ENCODE measurements at regions not wholly inside any gene's neighbourhood (a gene's known extent, or its start where the extent isn't known, plus 50 kb on each side); places are given as distances from the start of the nearest gene placed in this dataset.

DNA sequence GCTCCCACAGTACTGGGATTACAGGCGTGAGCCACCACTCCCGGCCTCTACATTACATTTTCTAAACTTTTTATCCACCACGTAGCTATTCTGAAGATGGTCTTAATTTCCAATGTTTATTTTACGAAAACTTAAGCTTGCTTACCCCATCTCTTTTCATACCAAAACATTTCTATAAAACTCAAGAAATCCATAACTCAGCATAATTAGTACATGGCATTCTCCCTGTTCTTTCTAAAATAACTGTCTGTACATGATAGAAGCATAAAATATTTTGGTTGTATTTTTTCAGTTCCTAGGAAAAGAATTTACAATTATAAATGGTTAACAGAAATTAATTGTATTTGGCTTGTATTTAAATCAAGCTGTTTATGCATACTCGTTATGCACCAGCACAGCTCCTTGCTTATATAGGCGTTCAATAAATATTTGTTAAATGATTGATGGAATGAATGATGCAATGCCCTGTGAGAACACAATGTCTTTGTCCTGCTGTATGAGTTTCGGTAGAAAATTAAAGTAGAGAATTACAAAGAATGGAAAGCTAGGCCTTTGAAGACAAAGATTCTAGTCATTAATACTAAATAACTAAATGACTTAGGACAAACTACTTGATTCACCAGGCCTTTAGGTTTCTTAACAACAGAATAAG, 384.2 kb downstream of the EFNA5 start:
- H3K4me3 ChIP-seq (ENCODE audit: low read depth in 1 of 2, low read length in 1 of 2): no peak overlapping the region
- TF ChIP-seq, protein P1, sequence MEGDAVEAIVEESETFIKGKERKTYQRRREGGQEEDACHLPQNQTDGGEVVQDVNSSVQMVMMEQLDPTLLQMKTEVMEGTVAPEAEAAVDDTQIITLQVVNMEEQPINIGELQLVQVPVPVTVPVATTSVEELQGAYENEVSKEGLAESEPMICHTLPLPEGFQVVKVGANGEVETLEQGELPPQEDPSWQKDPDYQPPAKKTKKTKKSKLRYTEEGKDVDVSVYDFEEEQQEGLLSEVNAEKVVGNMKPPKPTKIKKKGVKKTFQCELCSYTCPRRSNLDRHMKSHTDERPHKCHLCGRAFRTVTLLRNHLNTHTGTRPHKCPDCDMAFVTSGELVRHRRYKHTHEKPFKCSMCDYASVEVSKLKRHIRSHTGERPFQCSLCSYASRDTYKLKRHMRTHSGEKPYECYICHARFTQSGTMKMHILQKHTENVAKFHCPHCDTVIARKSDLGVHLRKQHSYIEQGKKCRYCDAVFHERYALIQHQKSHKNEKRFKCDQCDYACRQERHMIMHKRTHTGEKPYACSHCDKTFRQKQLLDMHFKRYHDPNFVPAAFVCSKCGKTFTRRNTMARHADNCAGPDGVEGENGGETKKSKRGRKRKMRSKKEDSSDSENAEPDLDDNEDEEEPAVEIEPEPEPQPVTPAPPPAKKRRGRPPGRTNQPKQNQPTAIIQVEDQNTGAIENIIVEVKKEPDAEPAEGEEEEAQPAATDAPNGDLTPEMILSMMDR (IDR thresholded peaks at IDR 0.05): no peak

DNA sequence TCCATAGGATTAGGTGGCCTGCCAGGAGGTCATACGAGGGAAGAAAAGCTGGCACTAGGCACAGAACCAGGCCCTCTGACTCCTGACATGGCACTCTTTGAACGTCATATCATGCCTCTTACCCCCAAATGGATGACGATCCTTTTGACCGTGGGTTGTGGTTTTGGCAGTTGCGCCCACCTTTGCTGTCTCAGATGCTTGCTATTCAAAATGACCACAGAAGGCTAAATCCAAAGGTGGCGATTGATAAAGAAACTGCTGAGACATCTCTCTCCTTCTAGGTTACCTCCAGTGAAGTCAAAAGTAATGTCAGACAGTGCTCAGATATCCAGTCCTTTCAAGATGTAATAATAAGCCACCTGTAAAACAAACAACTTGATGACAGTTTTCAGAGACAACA, 385.0 kb downstream of the EFNA5 start:
- Histone ChIP-seq H3K27me3 (no peaks in the 10 kb centered on the region), H3K4me3 (ENCODE audit: low read depth in 1 of 2, low read length in 1 of 2) (no peak overlapping the region), H3K4me1 (ENCODE audit: control insufficient read depth in 1 of 2, insufficient read depth in 1 of 2, low read depth in 1 of 2, low read length in 1 of 2) (no peaks in the 10 kb centered on the region), H3K9me3 (no peaks in the 10 kb centered on the region), H3K27ac (no peak overlapping the region), H3K36me3 (no peaks in the 10 kb centered on the region)
- TF ChIP-seq, protein P1 (IDR thresholded peaks at IDR 0.05): no peak

More for the DNA sequence above, 384.2 kb downstream of the EFNA5 start:
- Histone ChIP-seq H3K9me3 (no peaks in the 10 kb centered on the region), H3K4me1 (ENCODE audit: control insufficient read depth in 1 of 2, insufficient read depth in 1 of 2, low read depth in 1 of 2, low read length in 1 of 2) (no peaks in the 10 kb centered on the region), H3K27me3 (no peaks in the 10 kb centered on the region), H3K36me3 (no peaks in the 10 kb centered on the region), H3K27ac (no peak overlapping the region)

DNA sequence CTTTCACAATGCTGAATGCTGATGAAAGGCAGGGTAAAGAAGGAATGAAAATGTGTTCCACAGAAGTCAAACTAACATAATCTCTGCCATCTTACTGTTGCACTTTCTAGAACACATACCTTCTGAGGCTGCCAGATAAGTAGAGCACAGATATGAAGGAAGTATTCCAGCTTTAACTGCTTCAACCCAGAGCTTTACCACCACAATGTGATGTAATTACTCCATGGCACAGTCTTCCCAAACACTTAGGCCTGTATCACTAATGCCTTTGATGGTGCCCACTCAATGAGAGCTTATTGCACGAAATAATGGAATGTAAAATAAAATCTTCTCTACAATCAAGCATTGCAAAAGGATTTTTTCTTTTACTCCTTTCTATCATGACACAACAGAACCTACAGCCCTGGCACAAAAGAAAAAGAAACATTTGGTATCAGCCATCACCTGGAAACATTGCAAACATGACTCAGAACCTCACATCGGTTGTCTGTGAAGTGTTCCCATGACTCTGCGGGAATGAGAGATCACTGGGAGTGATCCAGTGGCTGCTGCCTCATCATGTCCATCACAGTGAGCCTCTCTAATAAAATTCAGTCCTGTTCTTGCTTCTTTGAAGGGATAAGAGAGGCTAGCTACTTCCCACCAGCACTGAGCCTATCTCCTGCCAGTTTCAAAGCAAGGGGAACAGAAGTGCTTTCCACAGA, 385.8 kb downstream of the EFNA5 start:
- Histone ChIP-seq H3K9me3 (no peaks in the 10 kb centered on the region), H3K27ac (no peak overlapping the region), H3K36me3 (no peaks in the 10 kb centered on the region), H3K4me1 (ENCODE audit: control insufficient read depth in 1 of 2, insufficient read depth in 1 of 2, low read depth in 1 of 2, low read length in 1 of 2) (no peaks in the 10 kb centered on the region), H3K4me3 (ENCODE audit: low read depth in 1 of 2, low read length in 1 of 2) (no peak overlapping the region), H3K27me3 (no peaks in the 10 kb centered on the region)
- TF ChIP-seq, protein P1 (IDR thresholded peaks at IDR 0.05): no peak

DNA sequence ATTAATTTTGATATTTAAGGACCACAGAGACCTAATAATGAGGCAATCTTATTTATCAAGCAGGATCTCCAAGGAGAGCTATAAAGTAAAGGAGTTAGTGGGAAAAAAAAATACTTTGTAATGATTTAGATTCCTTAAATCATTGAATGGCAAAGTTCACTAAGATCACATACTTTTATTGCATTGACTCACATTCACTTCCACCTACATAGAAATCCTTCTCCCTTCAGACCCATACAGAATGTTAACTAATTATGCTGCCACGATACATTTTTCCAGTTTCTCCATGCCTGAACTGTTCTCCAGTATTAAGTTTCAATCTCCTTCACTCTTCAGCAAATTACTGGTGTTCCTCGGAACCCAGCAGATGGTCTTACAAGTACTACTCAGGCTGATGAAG, 388.7 kb downstream of the EFNA5 start:
- Histone ChIP-seq H3K4me1 (ENCODE audit: control insufficient read depth in 1 of 2, insufficient read depth in 1 of 2, low read depth in 1 of 2, low read length in 1 of 2) (no peaks in the 10 kb centered on the region), H3K36me3 (no peaks in the 10 kb centered on the region), H3K9me3 (no peaks in the 10 kb centered on the region), H3K27me3 (no peaks in the 10 kb centered on the region), H3K4me3 (ENCODE audit: low read depth in 1 of 2, low read length in 1 of 2) (no peak overlapping the region), H3K27ac (no peak overlapping the region)
- TF ChIP-seq, protein P1 (IDR thresholded peaks at IDR 0.05): no peak

DNA sequence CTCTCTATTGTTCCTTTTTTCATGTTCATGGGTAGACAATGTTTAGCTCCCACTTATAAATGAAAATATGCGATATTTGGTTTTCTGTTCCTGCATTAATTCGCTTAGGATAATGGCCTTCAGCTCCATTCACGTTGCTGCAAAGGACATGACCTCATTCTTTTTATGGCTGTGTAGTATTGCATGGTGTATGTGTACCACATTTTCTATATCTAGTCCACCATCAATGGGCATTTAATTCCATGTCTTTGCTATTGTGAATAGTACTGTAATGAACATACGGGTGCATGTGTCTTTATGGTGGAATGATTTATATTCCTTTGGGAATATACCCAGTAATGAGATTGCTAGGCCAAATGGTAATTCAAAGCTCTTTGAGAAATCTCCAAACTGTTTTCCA, 392.0 kb downstream of the EFNA5 start:
- TF ChIP-seq, protein P1 (IDR thresholded peaks at IDR 0.05): no peak
- Histone ChIP-seq H3K4me1 (ENCODE audit: control insufficient read depth in 1 of 2, insufficient read depth in 1 of 2, low read depth in 1 of 2, low read length in 1 of 2) (no peaks in the 10 kb centered on the region), H3K36me3 (no peaks in the 10 kb centered on the region), H3K27ac (no peak overlapping the region), H3K4me3 (ENCODE audit: low read depth in 1 of 2, low read length in 1 of 2) (no peak overlapping the region), H3K27me3 (no peaks in the 10 kb centered on the region), H3K9me3 (no peaks in the 10 kb centered on the region)

Measured in neutrophil (primary cell).